ENCODE measurements at regions not wholly inside any gene's neighbourhood (a gene's known extent, or its start where the extent isn't known, plus 50 kb on each side); places are given as distances from the start of the nearest gene placed in this dataset.

DNA sequence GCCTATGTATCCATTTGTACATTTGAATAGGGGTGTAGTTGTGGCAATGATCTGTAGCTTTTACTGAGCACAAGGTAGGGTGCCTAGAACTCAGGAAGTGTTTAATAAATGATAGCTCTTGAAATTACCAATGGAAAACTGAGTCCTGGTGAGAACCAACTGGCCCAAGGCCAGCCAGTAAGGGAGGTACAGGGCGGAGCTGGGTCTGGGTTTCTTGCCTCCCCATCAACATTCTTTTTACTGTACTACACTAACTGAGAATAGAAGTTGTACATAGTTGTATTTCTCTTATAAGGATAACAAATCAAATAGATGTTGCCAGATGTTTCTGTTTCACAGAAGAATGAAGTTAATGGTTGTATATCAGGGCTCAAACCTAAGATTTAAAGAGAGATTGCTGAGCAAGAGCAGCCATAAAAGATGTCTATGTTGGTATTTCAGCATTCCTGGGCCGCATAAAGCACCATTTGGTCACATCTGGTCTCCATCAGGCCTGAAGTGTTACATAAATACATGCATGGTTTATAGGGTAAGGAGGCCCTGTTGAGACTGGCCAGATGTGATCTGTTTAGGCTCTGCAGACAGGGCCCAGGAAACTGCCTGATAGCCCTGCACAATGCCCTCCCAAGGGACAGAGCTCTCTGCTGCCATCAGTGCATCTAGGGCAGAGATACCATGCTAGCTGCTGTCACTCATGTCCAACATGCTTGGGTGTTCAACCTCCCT, 210.5 kb downstream of the NXNL2 start:
- TF ChIP-seq POLR2AphosphoS5 (IDR thresholded peaks at IDR 0.05) (peak; percentile 53 to 77), EP300 (IDR thresholded peaks at IDR 0.05) (no peak), CTCF (IDR thresholded peaks at IDR 0.05) (no peak), POLR2A (IDR thresholded peaks at IDR 0.05; ENCODE audit: low read depth) (no peak)
- Histone ChIP-seq H3K27ac (replicated peaks in 1 of 4) (peak overlapping the region; percentile 43 to 74 (median 60)), H3K4me3 (no peak overlapping the region), H3K27me3 (no peaks in the 10 kb centered on the region), H3K36me3 (no peaks in the 10 kb centered on the region), H3K9me3 (no peaks in the 10 kb centered on the region), H3K4me1 (peaks cover 28 to 66% (median 60%) of the 10 kb centered on the region in 4 donors)
- WGBS = 51% methylated on average over 2 of the region's 2 CpGs
- peak; percentile 64 for DNase-seq (ENCODE audit: extremely low spot score)
- intact Hi-C loops (cut with DNase I) = no loop called here

DNA sequence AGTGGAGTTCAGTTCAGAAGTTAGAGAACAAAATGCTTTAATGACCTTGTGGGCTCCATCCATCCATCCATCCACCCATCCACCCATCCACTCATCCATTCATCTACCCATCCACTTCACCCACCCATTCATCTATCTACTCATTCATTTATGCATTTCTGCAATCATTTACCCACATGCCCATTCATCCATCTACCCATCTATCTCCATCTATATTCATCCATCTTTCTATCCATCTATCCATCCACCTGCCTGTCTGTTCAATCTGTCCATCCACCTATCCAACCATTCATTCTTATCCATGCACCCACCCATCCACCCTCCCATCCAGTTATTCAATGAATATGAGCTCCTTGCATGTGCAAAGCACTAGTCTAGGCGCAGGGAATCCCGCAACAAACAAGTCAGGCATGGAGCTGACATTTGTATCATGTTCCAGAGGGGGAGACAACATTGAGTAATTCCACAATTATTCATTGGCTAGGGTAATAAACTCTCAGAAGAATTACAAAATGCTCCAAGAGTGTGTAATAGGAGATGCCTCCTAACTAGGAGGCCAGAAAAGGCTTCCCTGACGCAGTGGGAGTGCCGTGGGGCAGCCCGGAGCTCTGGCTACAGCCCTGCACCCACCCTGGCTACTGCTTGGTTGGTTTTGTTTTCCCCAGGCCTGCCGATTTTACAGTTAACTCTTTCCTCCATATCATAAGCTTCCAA, 211.2 kb downstream of the NXNL2 start:
- intact Hi-C loops (cut with DNase I) = no loop called here
- Histone ChIP-seq H3K4me1 (peaks cover 28 to 66% (median 60%) of the 10 kb centered on the region in 4 donors), H3K36me3 (no peaks in the 10 kb centered on the region), H3K27me3 (no peaks in the 10 kb centered on the region), H3K27ac (replicated peaks in 1 of 4) (peak overlapping the region; percentile 47 to 74 (median 64)), H3K9me3 (no peaks in the 10 kb centered on the region), H3K4me3 (no peak overlapping the region)
- TF ChIP-seq POLR2AphosphoS5 (IDR thresholded peaks at IDR 0.05) = peak; percentile 63 to 74
- no peak for TF ChIP-seq POLR2A (IDR thresholded peaks at IDR 0.05; ENCODE audit: low read depth)
- TF ChIP-seq CTCF (IDR thresholded peaks at IDR 0.05) = no peak
- TF ChIP-seq EP300 (IDR thresholded peaks at IDR 0.05) = no peak
- peak; percentile 90 for DNase-seq (ENCODE audit: extremely low spot score)
- 33% methylated on average over 6 of the region's 6 CpGs for WGBS

- no peak for TF ChIP-seq POLR2A (IDR thresholded peaks at IDR 0.05; ENCODE audit: low read depth)
- no peak for TF ChIP-seq EP300 (IDR thresholded peaks at IDR 0.05)
- TF ChIP-seq POLR2AphosphoS5 (IDR thresholded peaks at IDR 0.05) = no peak
- no peak for TF ChIP-seq CTCF (IDR thresholded peaks at IDR 0.05)
- Histone ChIP-seq H3K4me3 (no peak overlapping the region), H3K27ac (replicated peaks in 1 of 4) (peak overlapping the region; percentile 47 to 74 (median 64)), H3K27me3 (no peaks in the 10 kb centered on the region), H3K4me1 (peaks cover 28 to 66% (median 60%) of the 10 kb centered on the region in 4 donors), H3K36me3 (no peaks in the 10 kb centered on the region), H3K9me3 (no peaks in the 10 kb centered on the region)
- DNase-seq (ENCODE audit: extremely low spot score) = peak; percentile 81
- intact Hi-C loops (cut with DNase I) = no loop called here
- 53% methylated on average over 9 of the region's 9 CpGs for WGBS
These were observed 211.9 kb downstream of the NXNL2 start for GRCh38 chr9:88746743-88747398.

DNA sequence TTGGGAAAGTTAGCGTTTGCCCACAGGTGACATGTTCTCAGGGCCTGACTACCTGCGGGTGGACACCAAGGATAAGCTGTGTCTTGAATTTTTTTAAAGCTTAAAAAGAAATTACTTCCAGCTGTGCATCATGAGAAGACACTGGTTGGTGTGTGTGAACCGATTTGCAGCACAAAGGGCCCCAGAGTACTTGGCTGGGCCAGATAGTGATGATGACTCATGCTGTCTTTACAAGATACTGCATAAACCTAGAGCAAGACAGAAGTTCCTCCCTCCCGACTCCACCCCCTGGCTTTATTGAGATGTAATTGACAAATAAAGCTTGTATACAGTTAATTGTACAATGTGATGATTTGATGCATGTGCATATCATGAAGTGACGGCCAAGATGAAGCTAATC, 212.8 kb downstream of the NXNL2 start:
- no peaks in the 10 kb centered on the region for H3K9me3 ChIP-seq
- H3K4me1 ChIP-seq = peaks cover 27 to 57% (median 52%) of the 10 kb centered on the region in 4 donors
- H3K27ac ChIP-seq (replicated peaks in 1 of 4) = peak overlapping the region; percentile 47 to 74 (median 64)
- intact Hi-C loops (cut with DNase I) = no loop called here
- peak; percentile 93 for DNase-seq (ENCODE audit: extremely low spot score)
- 53% methylated on average over 5 of the region's 5 CpGs for WGBS
- no peaks in the 10 kb centered on the region for H3K27me3 ChIP-seq
- H3K4me3 ChIP-seq = no peak overlapping the region
- TF ChIP-seq EP300 (IDR thresholded peaks at IDR 0.05) = no peak
- peak in 1 of 2 donors; percentile 15 for TF ChIP-seq POLR2AphosphoS5 (IDR thresholded peaks at IDR 0.05)
- TF ChIP-seq POLR2A (IDR thresholded peaks at IDR 0.05; ENCODE audit: low read depth) = no peak
- TF ChIP-seq CTCF (IDR thresholded peaks at IDR 0.05) = no peak
- no peaks in the 10 kb centered on the region for H3K36me3 ChIP-seq
